MCF 10A (cell line): ENCODE measurements at regions not wholly inside any gene's neighbourhood (a gene's known extent, or its start where the extent isn't known, plus 50 kb on each side); places are given as distances from the start of the nearest gene placed in this dataset.

Experiments used
- BruUV-seq: library from RNA; stranded (reverse); fragments of 400-500 nt; replicated peaks from 2 replicates; lab custom pipeline; 2021; lab: Mats Ljungman, UMichigan
- CTCF ChIA-PET: fragments of 300-600 bp; sonication (Branson Sonifier 250); formaldehyde crosslinking; extraction: SDS; loops from one replicate; lab custom pipeline; 2021; ENCODE audit warnings: antibody characterized with exemption, inconsistent platforms; lab: Yijun Ruan, JAX
- POLR2A ChIA-PET: fragments of 300-600, 350-650 bp; sonication (Branson Sonifier 250); formaldehyde crosslinking; extraction: SDS; loops from one replicate; lab custom pipeline; 2020; ENCODE audit warnings: antibody characterized with exemption, inconsistent platforms; lab: Yijun Ruan, JAX
- DNase-seq: peaks from one replicate; pipeline ENCODE4 v3.0.0-alpha.2; 2018; ENCODE audit not compliant: unreplicated experiment
- H3K27ac Mint-ChIP-seq: one replicate; pipeline ENCODE4 v1.8.0; 2022; ENCODE audit warnings: mild to moderate bottlenecking, low read depth, mixed read lengths; ENCODE audit not compliant: unreplicated experiment
- H3K27me3 Mint-ChIP-seq: one replicate; pipeline ENCODE4 v1.8.0; 2022; ENCODE audit warnings: mixed read lengths; ENCODE audit not compliant: insufficient read depth, unreplicated experiment
- H3K36me3 Mint-ChIP-seq: one replicate; pipeline ENCODE4 v1.8.0; 2022; ENCODE audit warnings: mild to moderate bottlenecking, moderate library complexity, mixed read lengths; ENCODE audit not compliant: insufficient read depth, unreplicated experiment
- H3K4me1 Mint-ChIP-seq: one replicate; pipeline ENCODE4 v1.8.0; 2022; ENCODE audit warnings: mixed read lengths; ENCODE audit not compliant: insufficient read depth, unreplicated experiment
- H3K4me3 Mint-ChIP-seq: one replicate; pipeline ENCODE4 v1.8.0; 2022; ENCODE audit warnings: mild to moderate bottlenecking, moderate library complexity, mixed read lengths; ENCODE audit not compliant: unreplicated experiment
- H3K9me3 Mint-ChIP-seq: one replicate; pipeline ENCODE4 v1.8.0; 2022; ENCODE audit warnings: mixed read lengths; ENCODE audit not compliant: unreplicated experiment
- CTCF ChIP-seq: fragments of 200-600 bp; IDR thresholded peaks from one replicate; pipeline ENCODE4 v1.8.0; 2022; ENCODE audit warnings: antibody characterized with exemption, mild to moderate bottlenecking; ENCODE audit not compliant: unreplicated experiment
- intact Hi-C: fragments of 100-400 bp; cut with micrococcal nuclease; formaldehyde crosslinking; loops from 2 replicates; pipeline ENCODE4 v1.14.1; 2022

GRCh38 chr12:24539646-24540045, 409.3 kb downstream of the BCAT1 start:
- Mint-ChIP-seq H3K9me3 (no peaks in the 10 kb centered on the region), H3K4me3 (no peak overlapping the region), H3K27ac (no peak overlapping the region), H3K27me3 (no peaks in the 10 kb centered on the region), H3K4me1 (no peaks in the 10 kb centered on the region), H3K36me3 (no peaks in the 10 kb centered on the region)
- intact Hi-C loops = no loop called here
- CTCF ChIA-PET = no interaction called here
- no TSS peak for BruUV-seq
- no peak for DNase-seq
- POLR2A ChIA-PET = no interaction called here
- no peak for TF ChIP-seq CTCF

- Mint-ChIP-seq H3K27me3 (no peaks in the 10 kb centered on the region), H3K27ac (no peak overlapping the region), H3K36me3 (no peaks in the 10 kb centered on the region), H3K4me1 (no peaks in the 10 kb centered on the region), H3K9me3 (no peaks in the 10 kb centered on the region), H3K4me3 (no peak overlapping the region)
- TF ChIP-seq CTCF = no peak
- DNase-seq = no peak
- BruUV-seq = no TSS peak
- POLR2A ChIA-PET = no interaction called here
- CTCF ChIA-PET = no interaction called here
- intact Hi-C loops = no loop called here
Observed at GRCh38 chr12:24537083-24537860, 411.6 kb downstream of the BCAT1 start.

GRCh38 chr12:24535334-24536069, 413.4 kb downstream of the BCAT1 start:
- H3K27ac Mint-ChIP-seq = no peak overlapping the region
- no peaks in the 10 kb centered on the region for H3K4me1 Mint-ChIP-seq
- TF ChIP-seq CTCF = no peak
- intact Hi-C loops = no loop called here
- H3K4me3 Mint-ChIP-seq = no peak overlapping the region
- no peak for DNase-seq
- no TSS peak for BruUV-seq
- H3K36me3 Mint-ChIP-seq = no peaks in the 10 kb centered on the region
- ChIA-PET POLR2A (interaction anchor here (0.9 kb wide), 1 partner anchor 338 kb away, joined by 3 read pairs; no protein-coding TSS in a partner anchor), CTCF (interaction anchor here (0.7 kb wide), 1 partner anchor 510 kb away, joined by 3 read pairs; no protein-coding TSS in a partner anchor)
- no peaks in the 10 kb centered on the region for H3K9me3 Mint-ChIP-seq
- H3K27me3 Mint-ChIP-seq = no peaks in the 10 kb centered on the region

GRCh38 chr12:24534622-24535021, 414.3 kb downstream of the BCAT1 start:
- ChIA-PET CTCF (no interaction called here), POLR2A (no interaction called here)
- no peak overlapping the region for H3K27ac Mint-ChIP-seq
- no TSS peak for BruUV-seq
- H3K4me1 Mint-ChIP-seq = no peaks in the 10 kb centered on the region
- no peak for TF ChIP-seq CTCF
- no peak for DNase-seq
- no peaks in the 10 kb centered on the region for H3K27me3 Mint-ChIP-seq
- H3K36me3 Mint-ChIP-seq = no peaks in the 10 kb centered on the region
- intact Hi-C loops = no loop called here
- no peak overlapping the region for H3K4me3 Mint-ChIP-seq
- H3K9me3 Mint-ChIP-seq = no peaks in the 10 kb centered on the region
